ENCODE measurements at regions not wholly inside any gene's neighbourhood (a gene's known extent, or its start where the extent isn't known, plus 50 kb on each side); places are given as distances from the start of the nearest gene placed in this dataset.

DNA sequence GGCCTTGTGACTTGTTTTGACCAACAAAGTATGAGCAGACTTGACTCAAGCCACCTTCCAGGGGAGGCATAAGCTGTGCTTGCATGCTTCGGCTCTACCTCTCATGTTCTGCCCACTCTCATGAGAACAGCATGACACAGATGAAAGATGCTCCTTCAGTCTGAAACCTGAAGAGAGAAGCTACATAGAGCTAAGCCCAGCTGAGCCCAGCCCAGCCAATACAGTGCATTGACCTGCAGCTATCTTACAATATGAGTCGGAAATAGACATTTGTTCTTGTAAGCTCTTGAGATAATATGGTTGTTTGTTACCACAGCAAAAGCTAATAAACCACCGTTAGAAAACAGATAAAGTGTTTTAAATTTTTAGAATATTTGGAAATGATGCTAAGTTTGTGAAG is 426.7 kb upstream of the PKDCC start:
- DNase-seq, result no peak

DNA sequence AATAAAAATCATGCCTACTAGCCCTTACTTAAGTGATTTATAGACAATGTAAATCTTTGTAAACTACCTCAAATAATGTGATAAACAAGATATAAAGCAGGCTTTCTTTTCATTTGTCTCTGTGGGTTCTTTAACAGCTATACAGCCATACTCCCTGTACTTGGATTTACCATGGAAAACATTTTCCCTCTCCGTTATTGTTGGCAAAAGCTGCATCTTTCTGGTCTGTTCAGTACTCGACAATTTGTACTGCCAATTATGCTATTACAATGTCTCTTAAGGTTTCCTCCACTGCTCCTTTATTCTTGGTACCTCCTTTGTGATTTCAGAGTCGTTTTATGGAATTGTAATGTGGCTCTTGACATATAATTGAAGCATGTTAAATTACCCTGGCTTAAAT is 426.3 kb upstream of the PKDCC start:
- no peak for DNase-seq

DNA sequence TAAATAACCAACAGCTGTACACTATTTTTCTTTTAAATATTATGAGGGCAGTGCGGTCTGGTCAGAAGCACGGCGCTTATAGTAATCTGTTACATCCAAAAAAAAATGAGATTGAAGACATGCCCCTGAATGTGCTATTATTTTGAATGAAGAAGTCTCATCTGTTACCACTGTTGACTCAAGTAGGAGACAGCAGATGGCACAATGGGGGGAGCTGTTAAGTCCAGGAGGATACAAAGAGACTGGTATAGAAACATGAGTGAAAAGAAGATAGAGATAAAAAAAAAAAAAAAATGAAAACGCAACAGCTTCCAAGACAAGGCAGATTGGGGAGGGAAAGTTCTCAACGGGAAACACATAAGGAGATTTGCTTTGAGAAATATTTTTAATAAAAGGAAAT is 425.5 kb upstream of the PKDCC start:
- no peak for DNase-seq

DNA sequence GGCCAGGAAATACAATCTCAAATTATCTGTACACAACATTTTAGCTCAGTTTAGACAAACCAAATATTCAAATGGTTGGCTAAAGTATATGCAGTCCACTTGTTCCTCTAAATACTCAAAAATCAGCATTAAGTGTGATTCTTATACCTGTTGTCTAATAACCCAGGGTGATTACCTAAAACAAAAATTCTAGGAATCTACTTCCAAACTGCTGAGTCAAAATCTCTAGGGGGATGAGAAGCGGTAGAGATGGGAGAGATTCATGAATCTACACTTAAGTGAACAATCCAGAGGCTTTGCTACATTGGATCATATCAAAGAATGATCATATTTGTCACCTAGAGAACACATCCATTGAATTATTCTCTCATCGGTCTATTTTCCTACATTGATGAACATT is 420.9 kb upstream of the PKDCC start:
- DNase-seq, result no peak

DNA sequence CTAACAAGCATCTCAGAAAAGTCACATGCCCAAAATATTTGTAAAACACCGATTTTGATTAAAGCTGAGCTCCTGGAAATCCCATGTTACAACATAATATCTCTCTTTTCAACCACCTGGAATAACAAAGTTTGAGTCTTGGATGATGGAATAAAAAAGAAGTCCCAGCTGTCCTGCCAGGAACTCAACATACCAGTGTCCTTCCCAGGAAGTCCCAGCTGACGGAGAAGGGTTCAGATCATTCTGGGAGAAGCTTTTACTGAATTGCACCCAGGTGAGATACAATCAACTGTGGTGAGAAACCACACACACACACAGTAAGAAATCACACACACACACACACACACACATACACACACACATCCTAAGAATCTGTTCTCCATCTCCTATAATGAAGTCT is 413.1 kb upstream of the PKDCC start:
- no peak for DNase-seq

DNA sequence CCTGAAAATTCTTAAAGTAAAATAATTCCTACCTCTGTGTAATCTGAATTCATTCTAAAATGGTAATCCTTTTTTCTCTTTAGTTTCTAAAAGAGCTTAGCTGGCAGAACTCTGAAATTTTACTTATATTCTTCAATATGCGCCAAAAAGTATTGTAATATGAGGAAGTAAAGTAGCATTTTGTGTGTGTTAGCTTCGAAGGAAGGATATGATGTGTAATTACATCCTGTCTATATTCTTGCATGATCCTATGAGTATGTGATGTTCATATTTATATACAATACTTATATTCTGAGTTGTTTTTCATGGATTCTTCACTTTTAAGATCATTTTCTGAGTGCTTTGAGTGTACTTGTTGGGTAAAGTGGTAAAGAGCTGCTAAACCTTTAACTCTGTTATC is 402.9 kb upstream of the PKDCC start:
- no peak for DNase-seq

DNA sequence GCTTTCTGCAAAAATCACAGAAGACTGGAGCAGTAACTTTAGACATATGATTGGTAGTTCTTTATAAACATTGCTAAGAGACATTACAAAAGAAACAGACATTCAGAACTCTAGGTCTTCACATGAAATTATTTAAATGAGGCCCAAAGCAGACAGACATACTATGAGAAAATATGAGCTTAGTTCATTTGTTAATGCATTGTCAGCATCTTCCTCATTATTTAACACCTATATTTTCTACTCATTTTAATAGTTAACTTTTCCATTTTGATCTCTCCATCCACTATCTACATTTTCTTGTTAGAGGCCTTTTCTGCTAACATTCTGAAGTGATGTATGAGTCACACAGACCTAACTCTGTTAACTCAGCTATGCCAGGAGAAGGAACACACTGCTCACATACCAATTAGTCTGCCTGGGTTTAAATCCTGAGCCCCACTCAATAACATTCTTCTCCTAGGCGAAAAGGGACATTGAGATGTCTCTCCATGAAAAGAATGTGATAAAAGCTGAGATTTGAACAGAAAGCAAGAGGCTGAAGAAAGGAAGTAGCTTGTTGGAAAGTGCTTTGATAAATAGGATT is 400.3 kb upstream of the PKDCC start:
- DNase-seq, result no peak

DNA sequence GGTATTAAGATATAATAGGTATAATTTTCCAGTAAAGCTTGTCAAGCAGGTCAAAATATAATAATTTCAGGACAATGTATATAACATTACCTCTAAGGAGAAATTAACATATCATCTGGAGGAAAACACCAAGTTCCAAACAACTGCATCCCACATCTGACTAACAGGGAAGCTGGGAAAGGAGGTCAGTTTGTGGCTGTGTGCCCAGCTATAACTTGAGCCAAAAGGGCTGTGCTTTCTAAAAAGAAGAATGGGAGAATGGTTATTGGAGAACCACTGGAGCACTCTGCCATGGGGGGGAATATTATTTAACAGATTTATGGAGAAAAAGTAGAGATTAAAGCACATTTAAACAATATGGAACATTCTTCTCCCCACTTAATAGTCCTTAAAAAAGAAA is 390.6 kb upstream of the PKDCC start:
- no peak for DNase-seq

DNA sequence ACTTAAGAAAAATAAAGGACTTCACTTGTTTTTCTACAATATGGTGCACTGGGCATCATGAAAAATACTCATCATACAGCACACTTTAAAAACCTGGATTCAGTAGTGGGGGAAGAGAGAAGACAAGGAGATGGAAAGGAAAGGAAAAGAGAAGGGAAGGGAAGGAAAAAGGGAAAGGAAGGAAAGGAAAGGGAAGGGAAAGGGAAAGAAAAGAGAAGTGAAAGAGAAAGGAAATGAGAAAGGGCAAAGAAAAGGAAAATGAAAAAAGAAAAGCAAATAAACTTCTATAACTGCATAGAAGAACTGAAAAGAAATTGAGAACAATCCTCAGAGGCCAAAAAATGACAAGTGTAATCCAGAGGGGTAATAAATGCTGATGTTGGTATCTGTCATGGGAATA is 388.1 kb upstream of the PKDCC start:
- DNase-seq, result no peak

DNA sequence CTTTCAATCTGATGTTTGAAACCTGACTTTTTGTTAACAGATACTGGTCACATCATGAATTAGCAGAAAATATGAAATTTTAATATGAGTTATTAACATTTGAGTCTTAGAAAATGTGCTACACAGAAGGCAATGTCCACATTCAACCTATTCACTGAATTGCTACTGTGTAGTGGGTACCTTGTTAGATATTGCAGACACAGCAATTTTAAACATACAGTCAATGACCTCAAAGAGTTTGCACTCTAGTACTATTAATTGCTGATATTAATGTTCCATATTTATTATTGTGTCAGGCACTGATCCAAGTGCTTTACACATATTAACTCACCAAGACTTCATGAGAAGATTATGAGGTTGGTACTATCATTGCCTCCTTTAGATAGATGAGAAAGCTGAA is 385.4 kb upstream of the PKDCC start:
- DNase-seq, result no peak

DNA sequence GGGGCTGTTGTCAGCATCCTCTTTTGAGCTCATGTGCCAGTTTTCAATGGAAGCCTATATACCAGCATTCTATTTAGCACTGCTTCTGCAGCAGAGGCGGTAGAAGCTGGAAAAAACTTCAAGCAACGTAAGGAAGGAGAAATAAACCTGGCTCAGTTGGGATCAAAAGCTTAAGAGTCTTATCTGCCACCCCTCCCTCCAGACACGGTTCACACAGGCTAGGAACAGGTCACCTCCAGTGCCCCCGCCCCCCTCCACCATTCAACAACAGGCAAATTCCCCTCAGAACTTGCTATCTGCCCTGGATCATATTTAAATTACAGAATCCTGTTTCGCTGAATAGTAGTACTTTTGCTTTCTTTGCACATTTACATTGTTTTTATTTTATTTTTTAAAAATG is 384.8 kb upstream of the PKDCC start:
- DNase-seq, result no peak

DNA sequence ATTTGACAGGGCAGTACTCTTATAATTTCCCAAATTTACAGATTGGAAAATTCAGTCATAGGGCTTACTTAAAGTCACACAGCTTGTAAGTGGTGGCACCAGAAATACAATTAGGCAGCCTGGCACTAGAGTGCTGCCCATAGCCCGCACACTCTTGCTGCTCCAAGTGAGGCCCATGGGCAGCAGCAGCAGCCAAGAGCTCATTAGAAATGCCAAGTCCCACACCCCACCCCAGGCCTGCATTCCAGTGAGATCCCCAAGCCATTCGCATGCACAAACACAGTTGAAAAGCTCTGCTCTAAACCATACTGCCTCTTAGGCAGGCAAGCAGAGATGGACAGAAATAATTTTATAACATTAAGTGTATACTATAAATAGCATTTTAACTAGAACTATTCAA is 379.3 kb upstream of the PKDCC start:
- DNase-seq, result no peak

DNA sequence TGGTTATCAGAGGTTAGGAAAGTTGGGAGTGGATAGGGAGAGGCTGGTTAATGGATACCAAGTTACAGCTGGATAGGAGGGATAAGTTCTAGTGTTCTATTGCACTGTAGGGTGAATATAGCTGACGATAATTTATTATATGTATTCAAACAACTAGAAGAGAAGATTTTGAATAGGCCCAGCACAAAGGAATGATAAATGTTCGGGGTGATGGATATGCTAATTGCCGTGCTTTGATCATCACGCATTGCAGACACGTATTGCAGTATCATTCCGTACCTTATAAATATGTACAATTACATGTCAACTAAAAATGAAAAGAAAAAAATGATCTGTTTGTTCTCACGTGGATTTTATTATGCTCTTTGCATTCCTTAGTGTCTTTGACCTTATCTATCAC is 369.2 kb upstream of the PKDCC start:
- DNase-seq, result no peak

DNA sequence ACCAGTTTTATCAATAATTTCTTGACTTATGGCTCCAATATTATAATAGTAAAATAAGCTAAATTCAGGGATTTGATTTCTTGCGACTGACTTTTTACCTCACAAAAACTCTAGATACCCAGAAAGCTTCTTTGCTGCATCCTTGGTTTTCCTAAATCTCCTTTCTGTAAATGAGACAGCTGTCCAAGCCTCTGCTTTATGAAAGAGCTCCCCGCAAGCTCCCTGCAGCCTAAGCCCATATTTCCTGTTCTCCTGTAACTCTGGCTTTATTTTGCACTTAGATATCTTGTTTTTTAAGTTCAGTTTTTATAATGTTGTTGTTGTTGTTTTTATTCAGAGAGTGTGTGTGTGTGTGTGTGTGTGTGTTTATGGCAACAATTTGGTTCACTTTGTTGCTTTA is 361.7 kb upstream of the PKDCC start:
- DNase-seq, result no peak

DNA sequence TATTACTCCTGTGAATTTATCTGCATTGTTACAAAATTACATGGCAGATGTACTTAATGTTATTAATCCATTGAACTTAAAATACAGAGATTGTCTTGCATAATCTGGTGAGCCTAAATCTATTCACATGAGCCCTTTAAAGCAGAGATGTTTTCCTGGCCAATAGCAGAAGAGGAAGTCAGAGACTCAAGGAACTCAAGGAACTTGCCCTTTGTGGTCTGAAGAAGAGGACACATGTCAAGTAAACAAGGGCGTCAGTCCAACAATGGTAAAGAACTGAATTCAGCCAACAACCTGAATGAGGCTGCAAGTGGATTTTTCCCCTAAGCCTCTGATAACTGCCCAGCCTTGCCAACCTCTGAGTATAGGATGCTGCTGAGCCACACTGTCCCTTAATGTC is 356.3 kb upstream of the PKDCC start:
- DNase-seq, result no peak

DNA sequence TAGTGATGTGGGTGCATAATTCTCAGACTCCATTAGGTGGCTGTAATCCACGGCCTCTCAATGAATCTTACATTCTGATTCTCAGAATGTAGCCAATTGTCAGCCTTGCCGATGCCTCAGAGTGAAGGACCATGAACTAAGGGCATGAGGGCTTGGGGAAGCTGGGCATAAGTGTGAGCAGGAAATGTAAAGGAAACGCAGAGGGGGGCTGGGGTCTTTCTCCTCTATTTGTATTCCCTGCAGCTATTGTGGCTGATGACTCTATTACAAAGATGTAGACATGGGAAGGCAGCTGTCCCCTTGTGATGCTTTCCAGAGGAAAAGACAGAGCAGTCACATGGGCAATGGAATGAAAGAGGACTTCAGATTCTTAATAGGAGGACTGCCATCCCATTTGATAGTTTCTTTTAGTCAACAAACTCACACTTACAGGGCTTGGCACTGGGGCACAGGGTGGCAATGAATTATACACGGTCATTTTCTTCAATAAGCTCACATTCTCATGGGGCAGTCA is 353.2 kb upstream of the PKDCC start:
- no peak for DNase-seq

DNA sequence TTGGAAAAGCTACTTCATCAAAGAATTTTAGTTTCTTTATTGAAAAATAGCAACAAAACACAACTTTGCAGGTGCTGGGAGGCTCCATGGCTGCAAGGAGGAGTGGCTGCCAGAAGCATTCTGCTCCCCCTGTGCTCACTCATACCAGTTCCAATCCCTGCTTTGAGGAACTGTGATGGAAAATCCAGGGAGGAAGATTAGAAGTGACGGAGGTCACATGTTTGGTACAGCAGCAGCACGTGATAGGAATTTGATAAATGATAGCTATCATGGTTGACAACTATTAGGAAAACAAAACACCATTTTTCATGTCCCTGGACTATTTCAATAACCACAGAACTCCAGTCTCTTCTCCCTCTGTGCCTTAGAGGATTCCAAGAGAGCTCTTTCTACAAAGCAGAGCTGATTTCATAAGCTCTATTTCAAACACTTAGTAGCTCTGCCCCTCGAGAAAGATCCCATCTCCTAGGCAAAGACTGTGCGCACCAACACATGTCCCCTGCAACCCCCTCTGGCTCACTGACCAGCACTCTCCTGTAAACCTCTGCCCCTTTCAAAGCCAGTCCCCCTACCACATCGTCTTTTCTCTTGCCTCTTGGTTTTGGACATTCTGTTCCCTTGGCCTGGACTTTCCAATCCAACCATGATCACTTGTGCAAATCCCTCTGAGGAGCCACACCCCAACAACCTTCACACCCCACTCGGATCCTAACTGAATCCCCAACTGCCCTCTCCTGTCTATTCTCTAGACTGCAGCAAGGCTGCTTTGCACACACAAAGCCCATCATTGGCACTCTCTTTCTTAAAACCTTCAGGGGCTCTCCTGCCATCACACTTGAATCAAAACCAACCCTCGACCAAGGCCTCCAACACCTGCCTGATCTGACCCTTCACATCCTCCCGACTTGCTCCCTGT is 352.4 kb upstream of the PKDCC start:
- no peak for DNase-seq

DNA sequence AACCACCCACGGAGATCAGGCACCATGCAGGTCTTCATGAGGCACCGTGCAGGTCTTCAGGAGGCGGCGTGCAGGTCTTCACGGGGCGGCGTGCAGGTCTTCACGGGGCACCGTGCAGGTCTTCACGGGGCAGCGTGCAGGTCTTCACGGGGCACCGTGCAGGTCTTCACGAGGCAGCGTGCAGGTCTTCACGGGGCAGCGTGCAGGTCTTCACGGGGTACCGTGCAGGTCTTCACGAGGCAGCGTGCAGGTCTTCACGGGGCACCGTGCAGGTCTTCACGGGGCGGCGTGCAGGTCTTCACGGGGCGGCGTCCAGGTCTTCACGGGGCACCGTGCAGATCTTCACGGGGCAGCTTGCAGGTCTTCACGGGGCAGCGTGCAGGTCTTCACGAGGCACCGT is 350.4 kb upstream of the PKDCC start:
- DNase-seq, result no peak

DNA sequence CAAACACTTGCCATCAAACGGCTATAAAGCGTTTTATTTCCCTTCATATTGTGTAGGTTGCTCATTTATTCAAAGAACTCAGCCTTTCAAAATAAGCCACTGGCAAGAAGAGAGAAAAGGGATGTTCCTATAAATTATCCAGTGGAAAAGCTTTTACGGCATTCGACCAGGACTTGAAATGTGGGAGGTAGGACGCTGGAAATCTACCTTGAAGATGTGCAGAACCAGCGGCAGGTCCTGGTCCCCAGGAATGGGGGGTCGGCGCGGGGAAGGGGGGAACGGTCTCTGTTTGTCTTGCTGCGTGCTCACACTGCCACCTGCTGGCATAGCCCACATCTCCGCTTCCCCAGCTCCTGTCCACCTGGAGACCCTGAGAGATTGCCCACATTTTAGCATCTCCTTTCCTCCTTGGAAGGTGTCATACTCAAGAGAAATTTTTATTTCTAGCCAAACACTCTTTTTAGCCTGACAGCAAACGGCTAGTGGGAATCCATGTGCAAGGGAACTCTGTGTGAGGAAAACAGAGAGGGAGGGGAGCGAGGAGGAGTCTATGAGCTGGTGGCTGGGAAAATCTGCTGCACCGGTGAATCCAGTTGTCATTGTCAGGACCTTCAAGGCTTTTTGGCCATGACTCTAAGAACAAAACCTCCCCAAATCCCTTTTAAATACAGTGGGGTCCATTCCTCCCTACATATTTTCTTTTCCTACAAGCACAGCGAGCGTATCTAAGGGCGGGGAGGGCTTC is 349.0 kb upstream of the PKDCC start:
- no peak for DNase-seq

DNA sequence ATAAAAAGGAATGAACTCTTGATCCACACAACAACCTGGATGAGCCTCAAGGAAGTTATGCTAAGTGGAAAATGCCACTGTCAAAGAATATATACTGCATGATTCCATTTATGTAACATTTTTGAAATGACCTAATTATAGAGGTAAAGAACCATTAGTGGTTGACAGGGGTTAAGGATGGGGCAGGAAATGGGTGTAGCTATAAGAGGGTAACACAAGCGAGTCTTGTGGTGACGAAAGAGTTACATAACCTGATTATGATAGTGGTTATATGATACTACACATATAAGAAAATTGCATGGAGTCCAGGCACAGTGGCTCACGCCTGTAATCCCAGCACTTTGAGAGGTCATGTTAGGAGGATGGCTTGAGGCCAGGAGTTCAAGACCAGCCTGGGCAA is 346.6 kb upstream of the PKDCC start:
- DNase-seq, result no peak

DNA sequence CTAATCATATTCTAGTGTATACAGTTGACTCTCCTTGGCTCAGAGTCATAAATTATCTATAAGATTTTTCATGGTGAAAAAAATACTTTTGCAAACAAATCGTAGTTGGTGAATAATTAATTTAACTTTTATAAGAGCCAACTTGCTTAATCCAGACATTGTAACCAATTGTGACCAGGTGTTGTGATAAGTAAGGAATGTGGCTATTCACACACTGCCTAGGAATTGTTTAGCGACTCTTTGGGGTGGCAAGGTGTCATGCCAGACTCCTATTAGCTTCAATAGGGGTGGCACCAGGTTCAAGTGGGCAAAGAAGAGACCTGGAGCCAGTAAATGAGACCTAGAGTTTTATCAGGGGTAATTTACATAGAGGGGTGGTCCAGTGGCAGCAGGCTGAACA is 344.7 kb upstream of the PKDCC start:
- no peak for DNase-seq

DNA sequence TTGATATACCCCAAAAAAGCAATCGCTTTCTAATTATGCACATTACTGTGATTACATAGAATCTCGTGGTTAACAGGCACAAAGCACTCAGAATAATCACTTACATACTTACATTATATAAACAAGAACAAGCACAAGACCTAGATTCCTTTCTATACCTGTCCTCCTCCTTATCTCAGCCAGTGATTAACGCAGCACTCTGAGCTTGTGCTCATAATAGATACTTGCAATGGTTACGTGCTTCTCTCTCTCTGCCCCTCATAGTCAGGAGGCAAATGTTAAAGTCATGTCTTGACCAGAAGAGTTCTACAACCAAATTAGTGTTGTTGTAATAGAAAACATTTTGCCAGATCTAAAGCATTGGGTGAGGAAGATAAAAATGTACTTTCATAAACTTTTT is 342.2 kb upstream of the PKDCC start:
- no peak for DNase-seq

DNA sequence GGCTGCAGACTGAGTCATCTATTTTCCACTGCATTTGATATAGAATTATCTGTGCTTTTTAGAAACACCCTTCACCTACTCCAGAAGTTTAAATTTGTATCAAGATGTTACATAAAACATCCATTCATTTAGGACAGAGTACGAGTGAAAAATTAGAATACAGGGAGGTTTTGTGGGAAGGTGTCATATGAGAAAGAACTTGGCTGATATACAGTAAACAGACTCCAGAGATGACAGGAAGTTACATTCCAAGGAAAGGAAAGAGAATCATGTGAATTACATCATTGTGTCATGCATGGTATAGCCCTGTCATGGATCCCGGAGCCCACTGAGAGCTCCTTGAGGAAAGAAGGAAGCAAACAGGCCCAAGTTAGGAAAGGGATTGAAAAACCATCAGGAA is 341.5 kb upstream of the PKDCC start:
- DNase-seq, result no peak

Measured in activated naive CD4-positive, alpha-beta T cell treated with anti-CD3 and anti-CD28 coated beads, Interleukin-2, amount 50 U/mL, for 16 hours (primary cell).